SK-N-SH (cell line): ENCODE measurements at regions not wholly inside any gene's neighbourhood (a gene's known extent, or its start where the extent isn't known, plus 50 kb on each side); places are given as distances from the start of the nearest gene placed in this dataset.

Experiments used
- CTCF ChIA-PET: fragments of 300-600, 350-600 bp; formaldehyde crosslinking; extraction: SDS; loops from one replicate; lab custom pipeline; 2021; lab: Yijun Ruan, JAX
- POLR2A ChIA-PET: fragments of 350-600 bp; sonication (Branson Sonifier 250); formaldehyde crosslinking; extraction: SDS; loops from one replicate; lab custom pipeline; 2020; ENCODE audit warnings: antibody characterized with exemption, inconsistent platforms; lab: Yijun Ruan, JAX
- DNase-seq: peaks from one replicate; pipeline ENCODE4 v3.0.0; 2012
- H2AFZ ChIP-seq: fragments of 200-600 bp; sonication (generic); 2 replicates; pipeline ENCODE4 v1.8.1; 2016; ENCODE audit warnings: antibody characterized with exemption, mild to moderate bottlenecking, low read depth
- H3F3A ChIP-seq: fragments of 200-600 bp; sonication (generic); replicated peaks from 2 replicates; pipeline ENCODE3; 2016; ENCODE audit warnings: antibody characterized with exemption, mild to moderate bottlenecking; ENCODE audit not compliant: insufficient read depth
- H3K27ac ChIP-seq, 2 experiments: fragments of 200-500 bp in 1 of 2; fragments of 200-600 bp in 1 of 2; sonication (Bioruptor generic) in 1 of 2; sonication (generic), shearing (Covaris generic) in 1 of 2; 2 replicates each; pipeline versions ENCODE4 v1.5.1 to v1.6.1; 2014 to 2016; ENCODE audit warnings: low read depth in 2 of 2, inconsistent platforms in 1 of 2, low read length in 1 of 2, mild to moderate bottlenecking in 1 of 2, mixed read lengths in 1 of 2
- H3K27me3 ChIP-seq: fragments of 200-600 bp; sonication (generic), shearing (Covaris generic); 2 replicates; pipeline ENCODE4 v1.6.1; 2016; ENCODE audit warnings: mixed run types; ENCODE audit not compliant: insufficient read depth
- H3K36me3 ChIP-seq, 2 experiments: fragments of 200-500 bp in 1 of 2; fragments of 200-600 bp in 1 of 2; sonication (Bioruptor generic) in 1 of 2; sonication (generic) in 1 of 2; replicated peaks in 1 of 2; 2 replicates each; pipeline versions ENCODE3 to v1.5.1; 2014 to 2016; ENCODE audit warnings: low read length in 1 of 2, mild to moderate bottlenecking in 1 of 2; ENCODE audit not compliant: insufficient read depth in 2 of 2, control insufficient read depth in 1 of 2
- H3K4me1 ChIP-seq, 2 experiments: fragments of 200-500 bp in 1 of 2; fragments of 200-600 bp in 1 of 2; sonication (Bioruptor generic) in 1 of 2; sonication (generic), shearing (Covaris generic) in 1 of 2; 2 replicates each; pipeline versions ENCODE4 v1.5.1 to v1.6.1; 2014 to 2016; ENCODE audit warnings: low read depth in 1 of 2, low read length in 1 of 2, mixed run types in 1 of 2; ENCODE audit not compliant: insufficient read depth in 2 of 2, control insufficient read depth in 1 of 2
- H3K4me2 ChIP-seq: fragments of 200-600 bp; sonication (generic), shearing (Covaris generic); 2 replicates; pipeline ENCODE4 v1.6.1; 2017; ENCODE audit warnings: mixed run types
- H3K4me3 ChIP-seq, 2 experiments: fragments of 200-500 bp in 1 of 2; fragments of 200-600 bp in 1 of 2; sonication (Bioruptor generic) in 1 of 2; sonication (generic), shearing (Covaris generic) in 1 of 2; 2 replicates each; pipeline versions ENCODE4 v1.5.1 to v1.8.1; 2014 to 2016; ENCODE audit warnings: low read depth in 2 of 2, inconsistent platforms in 1 of 2, low read length in 1 of 2, mild to moderate bottlenecking in 1 of 2, mixed read lengths in 1 of 2, moderate library complexity in 1 of 2
- H3K79me2 ChIP-seq: fragments of 200-600 bp; sonication (generic); 2 replicates; pipeline ENCODE4 v1.8.1; 2017; ENCODE audit warnings: mild to moderate bottlenecking; ENCODE audit not compliant: insufficient read depth
- H3K9ac ChIP-seq: fragments of 200-600 bp; sonication (generic); 2 replicates; pipeline ENCODE4 v1.6.1; 2017; ENCODE audit warnings: mixed run types
- H3K9me2 ChIP-seq: fragments of 200-600 bp; sonication (generic); 2 replicates; pipeline ENCODE4 v1.6.1; 2017; ENCODE audit warnings: mixed run types
- H3K9me3 ChIP-seq: fragments of 200-600 bp; sonication (generic); 2 replicates; pipeline ENCODE4 v1.6.1; 2017; ENCODE audit warnings: mixed run types, mild to moderate bottlenecking, moderate library complexity
- H4K20me1 ChIP-seq: fragments of 200-600 bp; sonication (generic); 2 replicates; pipeline ENCODE4 v1.6.1; 2017; ENCODE audit warnings: mild to moderate bottlenecking, mixed run types; ENCODE audit not compliant: insufficient read depth
- CHD2 ChIP-seq: fragments of 150-350 bp; IDR thresholded peaks from 2 replicates; pipeline ENCODE4 v1.6.1; 2018; ENCODE audit warnings: low read length; ENCODE audit not compliant: partially characterized antibody
- EZH2phosphoT487 ChIP-seq: fragments of 200-600 bp; sonication (generic); IDR thresholded peaks from 2 replicates; pipeline ENCODE4 v1.6.1; 2017; ENCODE audit warnings: low read depth, mixed run types, mild to moderate bottlenecking, antibody characterized with exemption, moderate library complexity, borderline replicate concordance
- FOSL2 ChIP-seq: IDR thresholded peaks from 2 replicates; pipeline ENCODE4 v1.4.0; 2012; ENCODE audit warnings: low read depth, mild to moderate bottlenecking, moderate library complexity, borderline replicate concordance
- FOXM1 ChIP-seq: IDR thresholded peaks from 2 replicates; pipeline ENCODE4 v1.4.0; 2012; ENCODE audit warnings: low read depth, mild to moderate bottlenecking
- GABPA ChIP-seq: IDR thresholded peaks from 2 replicates; pipeline ENCODE4 v1.4.0; 2012; ENCODE audit warnings: low read depth, mild to moderate bottlenecking
- GATA2 ChIP-seq: sonication (generic); formaldehyde crosslinking; IDR thresholded peaks from 2 replicates; pipeline ENCODE4 v1.5.0; 2020; ENCODE audit warnings: mild to moderate bottlenecking, missing genetic modification reagents
- JUND ChIP-seq: IDR thresholded peaks from 2 replicates; pipeline ENCODE4 v1.4.0; 2012
- MEF2A ChIP-seq: IDR thresholded peaks from 2 replicates; pipeline ENCODE4 v1.4.0; 2012; ENCODE audit warnings: low read depth, borderline replicate concordance
- NFIC ChIP-seq: IDR thresholded peaks from 2 replicates; pipeline ENCODE4 v1.4.0; 2012; ENCODE audit warnings: borderline replicate concordance
- POLR2AphosphoS5 ChIP-seq: IDR thresholded peaks from 2 replicates; pipeline ENCODE4 v1.6.1; 2012; ENCODE audit warnings: low read depth, low read length
- RAD21 ChIP-seq: IDR thresholded peaks from 2 replicates; pipeline ENCODE4 v1.6.1; 2012; ENCODE audit warnings: mild to moderate bottlenecking, low read length
- RCOR1 ChIP-seq: fragments of 150-350 bp; IDR thresholded peaks from 2 replicates; pipeline ENCODE4 v1.6.1; 2017; ENCODE audit warnings: antibody characterized with exemption, low read length
- RXRA ChIP-seq: IDR thresholded peaks from 2 replicates; pipeline ENCODE4 v1.4.0; 2012; ENCODE audit warnings: low read depth, mild to moderate bottlenecking, borderline replicate concordance
- SMC3 ChIP-seq: IDR thresholded peaks from 2 replicates; pipeline ENCODE4 v1.6.1; 2012; ENCODE audit warnings: low read depth, low read length, improper control_type of control experiment
- TCF12 ChIP-seq: IDR thresholded peaks from 2 replicates; pipeline ENCODE4 v1.4.0; 2012
- TEAD4 ChIP-seq: IDR thresholded peaks from 2 replicates; pipeline ENCODE4 v1.4.0; 2012; ENCODE audit warnings: mild to moderate bottlenecking, borderline replicate concordance; ENCODE audit not compliant: insufficient read depth
- USF2 ChIP-seq: fragments of 150-350 bp; IDR thresholded peaks from 2 replicates; pipeline ENCODE4 v1.6.1; 2017; ENCODE audit warnings: antibody characterized with exemption, low read length, low read depth, borderline replicate concordance
- YY1 ChIP-seq: IDR thresholded peaks from 2 replicates; pipeline ENCODE4 v1.4.0; 2012; ENCODE audit warnings: low read depth, mild to moderate bottlenecking
- WGBS: methylation state at CpG from one replicate; pipeline ENCODE4 v1.1.6; 2017; ENCODE audit warnings: low lambda C conversion rate; 5-methylcytosine and 5-hydroxymethylcytosine counted together
- TF ChIP-seq, protein P1 (sequence below): IDR thresholded peaks from 2 replicates; pipeline ENCODE4 v1.4.0; 2012; ENCODE audit warnings: low read depth, borderline replicate concordance
- TF ChIP-seq, protein P2 (sequence below): IDR thresholded peaks from 2 replicates; pipeline ENCODE4 v1.6.1; 2012; ENCODE audit warnings: mild to moderate bottlenecking, low read depth, low read length, moderate library complexity
- TF ChIP-seq, protein P3 (sequence below): IDR thresholded peaks from 2 replicates; pipeline ENCODE4 v1.4.0; 2012; ENCODE audit warnings: low read depth, borderline replicate concordance
- TF ChIP-seq, protein P4 (sequence below): IDR thresholded peaks from 2 replicates; pipeline ENCODE4; 2012
- TF ChIP-seq, protein P5 (sequence below): IDR thresholded peaks from 2 replicates; pipeline ENCODE4 v1.4.0; 2012; ENCODE audit warnings: low read depth

DNA sequence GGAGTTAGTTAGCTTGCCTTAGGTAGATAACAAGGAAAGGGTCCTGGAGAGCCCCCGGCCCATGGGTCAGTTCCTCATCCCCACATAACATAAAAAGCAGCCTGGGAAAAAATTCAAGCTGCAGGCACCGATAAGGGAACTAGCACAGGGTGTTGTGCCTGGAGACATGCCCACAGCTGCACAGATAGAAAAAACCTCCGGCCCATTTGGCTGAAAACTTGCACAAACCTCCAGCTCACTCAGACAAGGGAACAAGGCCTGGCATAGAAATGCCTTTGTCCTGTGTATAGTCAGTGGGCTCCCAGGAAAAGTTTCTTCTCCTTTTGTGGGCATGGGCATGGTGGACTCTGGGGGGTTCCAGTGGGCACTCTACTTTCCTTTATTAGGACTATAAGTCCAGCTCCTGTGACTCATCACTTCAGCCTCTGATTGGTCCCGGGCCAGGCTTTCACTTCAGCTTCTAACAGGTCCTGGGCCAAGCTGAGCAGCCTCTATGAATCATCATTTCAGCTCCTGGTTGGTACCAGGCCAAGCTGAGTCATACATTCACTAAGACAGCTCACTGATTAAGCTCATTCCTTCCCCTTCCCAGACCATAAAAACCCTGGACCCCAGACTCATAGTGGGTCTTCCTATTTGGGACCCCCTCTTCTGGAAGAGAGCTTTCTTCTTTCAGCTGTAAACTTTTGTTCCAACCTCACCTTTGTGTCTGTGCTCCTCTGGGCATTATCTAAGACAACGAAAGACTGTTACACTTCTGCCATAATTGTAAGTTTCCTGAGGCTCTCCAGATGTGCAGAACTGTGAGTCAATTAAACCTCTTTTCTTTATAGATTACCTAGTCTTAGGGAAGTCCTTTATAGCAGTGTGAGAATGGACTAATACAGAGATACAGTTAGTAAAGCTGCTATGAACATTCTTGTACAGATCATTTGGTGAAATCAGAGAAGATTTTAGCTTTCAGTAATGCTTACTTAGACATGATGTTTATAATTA is 348.0 kb upstream of the DPPA4 start:
- Histone ChIP-seq H3K79me2 (no peaks in the 10 kb centered on the region), H3K36me3 (no peaks in the 10 kb centered on the region), H3K4me3 (peak overlapping the region in 1 of 2 experiments; percentile 28; a peak in 1 of 4 replicates), H4K20me1 (no peaks in the 10 kb centered on the region), H2AFZ (no peak overlapping the region; the same call in 1 of the 2 replicates), H3K27me3 (no peaks in the 10 kb centered on the region), H3K4me1 (no peaks in the 10 kb centered on the region; a peak in 1 of 4 replicates), H3K4me2 (peak overlapping the region; percentile 60; the same call in 1 of the 2 replicates), H3K27ac (peak overlapping the region; percentile 58 to 92), H3F3A (peaks cover 21% of the 10 kb centered on the region), H3K9me2 (no peaks in the 10 kb centered on the region), H3K9me3 (no peaks in the 10 kb centered on the region), H3K9ac (no peak overlapping the region; the same call in 1 of the 2 replicates)
- CTCF ChIA-PET = interaction anchor here (1.2 kb wide), 1 partner anchor 16 kb away, joined by 3 read pairs; no protein-coding TSS in a partner anchor
- POLR2A ChIA-PET = no interaction called here
- DNase-seq = peak; percentile 4
- 32% methylated on average over 5 of the region's 5 CpGs for WGBS
- TF ChIP-seq EZH2phosphoT487 (no peak), GABPA (no peak), POLR2AphosphoS5 (peak; percentile 74; the same call in 1 of the 2 replicates), RXRA (peak; percentile 48; the same call in 1 of the 2 replicates), GATA2 (CRISPR knock-in tag) (no peak), JUND (peak; percentile 96), TEAD4 (peak; percentile 85), RCOR1 (no peak), SMC3 (no peak), USF2 (no peak), MEF2A (no peak; the same call in 1 of the 2 replicates), YY1 (no peak), NFIC (peak; percentile 100), FOXM1 (peak; percentile 78; the same call in 1 of the 2 replicates), FOSL2 (peak; percentile 99), RAD21 (no peak), TCF12 (peak; percentile 89), CHD2 (no peak)
- TF ChIP-seq, protein P1, sequence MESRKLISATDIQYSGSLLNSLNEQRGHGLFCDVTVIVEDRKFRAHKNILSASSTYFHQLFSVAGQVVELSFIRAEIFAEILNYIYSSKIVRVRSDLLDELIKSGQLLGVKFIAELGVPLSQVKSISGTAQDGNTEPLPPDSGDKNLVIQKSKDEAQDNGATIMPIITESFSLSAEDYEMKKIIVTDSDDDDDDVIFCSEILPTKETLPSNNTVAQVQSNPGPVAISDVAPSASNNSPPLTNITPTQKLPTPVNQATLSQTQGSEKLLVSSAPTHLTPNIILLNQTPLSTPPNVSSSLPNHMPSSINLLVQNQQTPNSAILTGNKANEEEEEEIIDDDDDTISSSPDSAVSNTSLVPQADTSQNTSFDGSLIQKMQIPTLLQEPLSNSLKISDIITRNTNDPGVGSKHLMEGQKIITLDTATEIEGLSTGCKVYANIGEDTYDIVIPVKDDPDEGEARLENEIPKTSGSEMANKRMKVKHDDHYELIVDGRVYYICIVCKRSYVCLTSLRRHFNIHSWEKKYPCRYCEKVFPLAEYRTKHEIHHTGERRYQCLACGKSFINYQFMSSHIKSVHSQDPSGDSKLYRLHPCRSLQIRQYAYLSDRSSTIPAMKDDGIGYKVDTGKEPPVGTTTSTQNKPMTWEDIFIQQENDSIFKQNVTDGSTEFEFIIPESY = peak; percentile 71
- TF ChIP-seq, protein P2, sequence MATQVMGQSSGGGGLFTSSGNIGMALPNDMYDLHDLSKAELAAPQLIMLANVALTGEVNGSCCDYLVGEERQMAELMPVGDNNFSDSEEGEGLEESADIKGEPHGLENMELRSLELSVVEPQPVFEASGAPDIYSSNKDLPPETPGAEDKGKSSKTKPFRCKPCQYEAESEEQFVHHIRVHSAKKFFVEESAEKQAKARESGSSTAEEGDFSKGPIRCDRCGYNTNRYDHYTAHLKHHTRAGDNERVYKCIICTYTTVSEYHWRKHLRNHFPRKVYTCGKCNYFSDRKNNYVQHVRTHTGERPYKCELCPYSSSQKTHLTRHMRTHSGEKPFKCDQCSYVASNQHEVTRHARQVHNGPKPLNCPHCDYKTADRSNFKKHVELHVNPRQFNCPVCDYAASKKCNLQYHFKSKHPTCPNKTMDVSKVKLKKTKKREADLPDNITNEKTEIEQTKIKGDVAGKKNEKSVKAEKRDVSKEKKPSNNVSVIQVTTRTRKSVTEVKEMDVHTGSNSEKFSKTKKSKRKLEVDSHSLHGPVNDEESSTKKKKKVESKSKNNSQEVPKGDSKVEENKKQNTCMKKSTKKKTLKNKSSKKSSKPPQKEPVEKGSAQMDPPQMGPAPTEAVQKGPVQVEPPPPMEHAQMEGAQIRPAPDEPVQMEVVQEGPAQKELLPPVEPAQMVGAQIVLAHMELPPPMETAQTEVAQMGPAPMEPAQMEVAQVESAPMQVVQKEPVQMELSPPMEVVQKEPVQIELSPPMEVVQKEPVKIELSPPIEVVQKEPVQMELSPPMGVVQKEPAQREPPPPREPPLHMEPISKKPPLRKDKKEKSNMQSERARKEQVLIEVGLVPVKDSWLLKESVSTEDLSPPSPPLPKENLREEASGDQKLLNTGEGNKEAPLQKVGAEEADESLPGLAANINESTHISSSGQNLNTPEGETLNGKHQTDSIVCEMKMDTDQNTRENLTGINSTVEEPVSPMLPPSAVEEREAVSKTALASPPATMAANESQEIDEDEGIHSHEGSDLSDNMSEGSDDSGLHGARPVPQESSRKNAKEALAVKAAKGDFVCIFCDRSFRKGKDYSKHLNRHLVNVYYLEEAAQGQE = no peak
- TF ChIP-seq, protein P3, sequence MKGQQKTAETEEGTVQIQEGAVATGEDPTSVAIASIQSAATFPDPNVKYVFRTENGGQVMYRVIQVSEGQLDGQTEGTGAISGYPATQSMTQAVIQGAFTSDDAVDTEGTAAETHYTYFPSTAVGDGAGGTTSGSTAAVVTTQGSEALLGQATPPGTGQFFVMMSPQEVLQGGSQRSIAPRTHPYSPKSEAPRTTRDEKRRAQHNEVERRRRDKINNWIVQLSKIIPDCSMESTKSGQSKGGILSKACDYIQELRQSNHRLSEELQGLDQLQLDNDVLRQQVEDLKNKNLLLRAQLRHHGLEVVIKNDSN = no peak
- TF ChIP-seq, protein P4, sequence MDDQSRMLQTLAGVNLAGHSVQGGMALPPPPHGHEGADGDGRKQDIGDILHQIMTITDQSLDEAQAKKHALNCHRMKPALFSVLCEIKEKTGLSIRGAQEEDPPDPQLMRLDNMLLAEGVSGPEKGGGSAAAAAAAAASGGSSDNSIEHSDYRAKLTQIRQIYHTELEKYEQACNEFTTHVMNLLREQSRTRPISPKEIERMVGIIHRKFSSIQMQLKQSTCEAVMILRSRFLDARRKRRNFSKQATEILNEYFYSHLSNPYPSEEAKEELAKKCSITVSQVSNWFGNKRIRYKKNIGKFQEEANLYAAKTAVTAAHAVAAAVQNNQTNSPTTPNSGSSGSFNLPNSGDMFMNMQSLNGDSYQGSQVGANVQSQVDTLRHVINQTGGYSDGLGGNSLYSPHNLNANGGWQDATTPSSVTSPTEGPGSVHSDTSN = peak; percentile 84
- TF ChIP-seq, protein P5, sequence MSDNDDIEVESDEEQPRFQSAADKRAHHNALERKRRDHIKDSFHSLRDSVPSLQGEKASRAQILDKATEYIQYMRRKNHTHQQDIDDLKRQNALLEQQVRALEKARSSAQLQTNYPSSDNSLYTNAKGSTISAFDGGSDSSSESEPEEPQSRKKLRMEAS = 0 out of 2 replicates have a peak, but pooled peaks have one; percentile 32
